ENCODE measurements at regions not wholly inside any gene's neighbourhood (a gene's known extent, or its start where the extent isn't known, plus 50 kb on each side); places are given as distances from the start of the nearest gene placed in this dataset.

DNA sequence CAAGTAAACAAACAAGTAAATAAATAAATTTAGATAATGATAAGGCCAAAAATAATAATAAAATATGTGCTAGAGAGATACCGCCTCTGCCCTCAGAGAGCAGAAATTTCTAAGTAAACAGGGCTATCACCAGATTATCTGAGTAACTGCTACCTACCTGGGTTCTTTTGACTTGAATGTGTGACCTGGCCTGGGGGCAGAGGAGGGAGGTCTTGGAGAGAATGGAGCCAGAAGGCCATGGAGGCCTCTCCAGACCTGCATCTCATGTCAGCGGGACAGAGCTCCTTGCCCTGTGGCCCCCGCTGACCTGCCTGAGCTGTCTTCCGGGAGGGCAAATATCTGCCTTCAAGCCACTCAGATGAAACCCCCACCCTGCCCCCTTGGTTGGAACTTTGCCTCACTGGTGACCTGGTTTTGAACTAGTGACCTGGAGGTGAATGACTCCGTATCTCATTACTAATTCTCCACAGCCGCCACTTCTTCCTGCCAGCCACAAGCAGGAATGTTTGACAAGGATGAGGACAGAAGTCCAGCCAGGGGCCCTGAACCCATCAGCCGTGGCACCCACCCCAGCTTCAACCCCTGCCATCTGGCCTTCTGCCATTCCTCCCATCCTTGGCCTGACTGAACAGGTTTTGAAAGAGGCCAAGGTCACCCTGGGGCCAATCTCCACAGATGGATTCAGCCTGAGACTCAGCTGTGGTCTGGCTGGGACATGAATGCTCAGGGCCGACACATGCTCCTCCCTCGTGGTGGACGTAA lies 86.8 kb upstream of the PARP11 start:
- no peak for DNase-seq (ENCODE audit: low spot score)

DNA sequence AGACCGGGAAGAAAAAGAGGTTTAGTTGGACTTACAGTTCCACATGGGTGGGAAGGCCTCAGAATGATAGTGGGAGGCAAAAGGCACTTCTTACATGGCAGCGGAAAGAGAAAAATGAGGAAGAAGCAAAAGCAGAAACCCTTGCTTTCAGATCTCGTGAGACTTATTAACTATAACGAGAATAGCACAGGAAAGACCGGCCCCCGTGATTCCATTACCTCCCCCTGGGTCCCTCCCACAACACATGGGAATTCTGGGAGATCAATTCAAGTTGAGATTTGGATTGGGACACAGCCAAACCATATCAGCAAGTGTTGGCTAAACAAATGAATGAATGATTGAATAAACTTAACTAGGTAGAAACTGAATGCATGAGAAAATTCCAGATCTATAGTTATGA lies 85.3 kb upstream of the PARP11 start:
- no peak for DNase-seq (ENCODE audit: low spot score)

DNA sequence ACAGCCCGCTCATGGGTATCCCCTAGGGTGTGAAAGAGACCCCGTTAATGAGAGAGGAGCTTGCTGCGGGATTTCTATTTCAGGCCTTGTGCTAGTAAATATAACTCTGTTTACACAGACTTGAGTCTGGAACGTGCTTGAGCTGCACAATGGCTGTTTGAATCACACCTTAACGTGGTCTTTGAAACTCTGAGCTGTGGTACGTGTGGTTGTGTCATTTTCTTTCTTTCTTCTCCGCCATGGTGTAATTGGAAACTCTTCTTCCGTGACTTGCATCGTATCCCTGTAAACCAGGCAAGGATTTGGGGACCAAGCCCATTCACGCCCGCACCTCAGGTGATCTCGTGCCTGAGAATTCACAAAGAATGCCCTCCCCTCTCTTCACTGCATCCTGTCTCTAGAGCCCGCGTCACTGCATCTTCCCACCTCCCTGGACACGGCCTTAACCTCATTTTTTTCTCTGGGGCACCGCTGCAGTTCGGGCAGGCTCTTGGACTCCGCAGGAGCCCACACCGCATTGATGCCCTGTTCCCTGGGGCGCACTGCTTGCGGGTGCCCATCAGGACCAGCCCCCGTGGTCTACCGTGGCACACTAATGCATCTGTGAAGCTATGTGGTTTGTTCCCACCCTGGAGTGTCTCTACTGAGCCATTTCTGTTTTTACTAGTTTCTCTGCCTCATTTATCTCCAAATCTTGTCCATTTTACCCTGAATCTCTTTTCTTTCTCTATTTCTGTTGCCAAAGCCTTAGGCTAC lies 78.4 kb upstream of the PARP11 start:
- no peak for DNase-seq (ENCODE audit: low spot score)

DNA sequence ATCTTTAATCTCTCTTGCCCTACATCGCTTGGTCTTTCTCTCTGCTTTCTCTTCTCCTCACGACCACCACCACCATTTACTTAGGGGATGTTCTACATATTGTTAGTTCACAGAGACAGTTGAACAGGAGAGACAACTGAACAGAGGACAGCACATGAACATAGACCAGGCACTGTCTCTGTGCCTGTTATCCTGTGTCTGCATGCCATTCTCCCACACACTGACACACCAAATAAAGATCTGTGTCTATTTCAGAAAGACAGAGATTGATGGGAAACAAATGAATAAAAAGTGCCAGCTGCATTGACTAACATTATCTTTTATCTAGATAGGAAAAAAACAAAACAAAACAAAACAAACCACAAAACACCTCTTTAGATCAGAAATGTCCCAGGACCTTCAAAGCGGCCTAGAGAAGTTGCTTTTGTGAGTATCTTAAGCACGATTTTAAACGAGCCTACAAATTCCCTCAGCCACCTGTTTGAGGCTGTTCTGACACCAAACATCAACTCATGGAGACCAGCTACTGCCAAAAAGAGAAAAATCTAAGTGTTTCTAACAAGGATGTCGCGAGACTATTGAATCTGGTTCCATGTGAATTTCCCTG lies 77.6 kb upstream of the PARP11 start:
- DNase-seq (ENCODE audit: low spot score): no peak

DNA sequence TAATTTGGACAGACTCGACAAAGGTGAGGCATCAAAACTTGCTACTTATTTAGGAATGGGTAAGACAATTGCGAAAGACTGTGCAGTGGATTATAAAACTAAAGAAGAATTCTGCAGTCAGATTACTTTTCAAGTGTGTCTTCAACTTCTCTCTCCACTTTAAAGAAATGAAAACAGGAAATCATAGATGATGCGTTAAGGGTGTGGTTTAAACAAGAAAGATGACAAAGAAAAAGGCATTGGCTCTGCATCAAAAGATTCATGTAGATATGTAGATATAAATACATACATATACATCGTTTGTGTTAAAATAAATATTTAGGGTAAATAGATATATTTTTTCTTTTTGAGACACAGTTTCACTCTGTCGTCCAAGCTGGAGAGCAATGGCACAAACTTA lies 74.6 kb upstream of the PARP11 start:
- no peak for DNase-seq (ENCODE audit: low spot score)

DNA sequence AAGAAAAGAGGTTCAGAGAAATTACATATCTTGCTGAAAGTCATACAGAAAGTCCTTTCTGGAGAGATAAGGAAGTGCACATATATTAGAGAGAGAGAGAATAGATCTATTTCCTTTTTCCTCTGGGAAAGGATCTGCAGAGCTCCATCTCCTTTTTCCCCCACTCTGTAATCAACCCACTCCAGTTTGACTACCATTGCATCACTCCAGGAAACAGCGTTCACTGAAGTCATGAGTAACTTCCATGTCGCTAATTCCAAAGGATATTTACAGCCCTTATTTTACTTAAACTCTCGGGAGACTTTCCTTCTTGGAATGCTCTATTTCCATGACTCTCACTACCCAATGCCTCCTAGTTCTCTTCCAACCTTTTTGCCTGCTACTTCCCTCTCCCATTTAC lies 72.5 kb upstream of the PARP11 start:
- DNase-seq (ENCODE audit: low spot score): no peak

DNA sequence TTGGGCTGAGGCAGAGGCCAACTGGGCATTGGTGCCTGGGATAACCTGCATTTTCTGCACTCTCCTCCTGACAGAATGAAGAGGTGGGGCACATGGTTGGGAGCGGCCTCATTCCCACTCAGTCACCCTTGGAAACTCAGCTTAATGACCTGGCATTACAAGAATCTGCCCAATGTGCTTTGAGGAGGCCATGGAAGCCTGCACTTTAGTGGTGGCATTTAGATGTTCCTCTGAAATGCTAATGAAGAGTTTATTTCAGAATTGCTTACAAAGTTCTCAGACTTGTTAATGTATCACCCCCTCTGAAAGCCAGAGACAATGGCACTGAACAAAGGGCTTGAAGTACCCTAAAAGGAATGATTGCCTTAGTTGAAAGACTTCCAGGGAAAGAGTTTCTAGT lies 71.4 kb upstream of the PARP11 start:
- DNase-seq (ENCODE audit: low spot score): no peak

DNA sequence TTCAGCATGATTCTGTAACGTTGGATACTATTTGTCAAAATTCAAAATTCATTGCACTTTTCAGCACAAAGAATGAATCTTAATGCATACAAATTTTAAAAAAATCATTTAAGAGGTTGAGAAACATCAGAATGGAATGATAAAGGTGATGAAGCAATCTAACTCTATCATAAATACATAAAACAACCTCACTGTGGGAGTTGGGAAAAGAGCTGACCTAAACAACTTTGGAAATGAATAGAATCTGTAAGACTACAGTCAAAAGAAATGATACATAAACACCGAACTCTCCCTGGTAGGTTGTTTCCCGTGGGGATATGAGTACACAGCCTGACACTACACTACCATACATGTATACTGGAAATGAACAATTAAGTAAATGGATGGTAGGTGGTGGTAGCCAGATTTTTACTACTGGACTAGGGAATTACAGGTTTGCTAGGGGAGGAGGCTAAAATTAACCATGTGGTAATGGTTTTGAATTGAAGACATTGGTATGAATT lies 64.9 kb upstream of the PARP11 start:
- DNase-seq (ENCODE audit: low spot score): no peak

DNA sequence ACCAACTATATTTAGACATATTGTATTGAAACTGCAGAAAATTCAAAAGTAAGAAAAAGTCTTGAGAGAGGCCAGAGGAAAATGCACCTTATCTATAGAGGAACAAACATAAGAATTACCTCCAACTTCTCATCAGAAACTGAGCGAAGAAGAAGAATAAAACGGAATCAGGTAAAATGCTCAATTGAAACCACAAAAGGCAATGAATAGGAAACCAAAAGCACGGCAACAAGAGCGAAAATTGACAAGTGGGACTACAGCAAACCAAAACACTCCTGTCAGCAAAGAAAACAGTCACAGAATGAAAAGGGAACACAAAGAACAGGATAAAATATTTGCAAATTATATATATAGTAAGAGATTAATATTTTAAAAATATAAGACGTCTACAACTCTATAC lies 61.9 kb upstream of the PARP11 start:
- no peak for DNase-seq (ENCODE audit: low spot score)

DNA sequence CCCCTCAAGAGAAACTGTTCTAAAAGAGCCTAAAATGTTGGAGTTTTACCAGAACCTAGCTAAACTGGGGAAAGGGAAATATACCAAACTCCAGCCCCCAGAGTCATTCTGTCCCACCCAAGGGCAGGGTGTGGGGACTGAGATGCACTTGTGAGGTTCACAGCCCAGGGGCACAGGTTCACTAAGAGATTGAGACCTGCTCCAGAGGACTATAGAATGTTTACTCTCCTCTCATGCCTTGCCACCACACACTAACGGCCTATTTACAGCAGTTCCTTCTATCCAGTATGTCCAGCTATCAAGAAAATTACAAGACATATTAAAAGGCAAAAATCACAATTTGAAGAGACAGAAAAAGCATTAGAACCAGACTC lies 60.6 kb upstream of the PARP11 start:
- DNase-seq (ENCODE audit: low spot score): no peak

DNA sequence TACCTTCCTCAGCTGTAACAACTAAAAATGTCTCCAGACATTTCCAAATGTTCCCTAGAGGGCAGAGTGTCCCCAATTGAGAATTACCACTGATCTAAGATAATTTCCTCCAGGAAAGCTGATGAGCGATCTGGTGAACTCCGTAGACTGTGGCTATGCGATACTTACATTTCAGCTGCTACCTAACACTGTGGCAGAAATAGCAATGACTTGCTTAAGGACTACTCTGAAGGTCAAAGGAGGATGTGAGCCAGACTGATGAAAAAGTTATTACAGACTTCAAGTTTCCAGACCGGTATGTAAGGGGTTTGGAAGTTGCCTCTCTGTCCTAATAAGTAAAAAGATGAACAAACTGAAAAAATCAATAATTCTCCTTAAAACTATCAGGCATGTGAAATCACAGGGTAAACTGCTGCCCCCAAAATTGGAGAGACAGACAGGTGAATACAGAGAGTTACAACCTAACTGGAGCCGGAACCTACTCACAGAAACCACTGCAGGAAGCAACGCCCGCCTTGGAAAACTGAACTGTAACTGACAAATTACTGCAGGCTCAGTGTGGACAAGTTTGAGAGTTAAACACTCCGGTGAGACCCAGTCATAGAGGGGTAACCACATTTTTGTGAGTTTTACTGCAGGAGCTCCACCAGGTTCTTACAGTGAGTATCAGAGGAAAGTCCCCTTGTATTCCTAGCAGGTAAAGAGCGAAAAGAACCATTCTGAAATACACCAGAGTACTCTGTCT lies 60.0 kb upstream of the PARP11 start:
- no peak for DNase-seq (ENCODE audit: low spot score)

DNA sequence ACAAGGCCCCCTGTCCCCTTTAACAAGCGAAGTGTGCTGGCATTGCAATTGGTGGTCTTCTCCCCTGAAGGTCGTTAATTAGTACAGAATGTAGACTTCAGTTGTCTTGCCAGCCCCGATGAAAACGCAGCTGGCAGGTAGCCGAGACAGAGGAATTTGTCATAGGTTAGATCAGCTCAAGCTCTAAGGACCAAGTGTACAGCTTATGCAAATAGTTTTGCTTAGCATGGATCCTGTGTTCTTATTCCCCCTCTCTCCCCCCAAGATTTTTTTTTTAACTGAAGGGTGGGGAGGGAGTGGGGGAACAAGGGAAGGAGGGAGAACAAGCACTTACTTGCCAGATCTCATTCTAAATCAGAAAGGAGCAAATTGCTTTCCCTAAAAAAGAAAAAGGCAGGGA lies 58.6 kb upstream of the PARP11 start:
- DNase-seq (ENCODE audit: low spot score): no peak

DNA sequence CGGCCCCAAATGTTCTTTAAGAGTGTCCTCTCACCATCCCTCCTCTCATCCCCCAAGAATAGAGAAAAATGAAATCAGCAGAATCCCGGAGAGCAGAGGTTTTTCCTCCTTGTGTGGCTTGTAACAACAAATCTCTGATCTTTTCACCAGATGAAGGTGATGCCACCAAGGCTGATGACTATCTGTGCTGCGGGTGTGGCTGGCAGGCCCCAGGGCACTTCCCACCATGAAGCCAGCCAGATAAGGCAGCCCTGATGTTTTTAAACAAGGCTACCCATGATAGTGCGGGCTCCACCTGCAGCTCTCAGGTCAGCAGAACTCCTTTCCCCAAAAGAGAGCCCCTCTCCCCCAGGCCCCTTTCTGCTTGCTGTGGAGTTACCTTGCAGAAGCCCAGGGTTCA lies 58.0 kb upstream of the PARP11 start:
- DNase-seq (ENCODE audit: low spot score): no peak

DNA sequence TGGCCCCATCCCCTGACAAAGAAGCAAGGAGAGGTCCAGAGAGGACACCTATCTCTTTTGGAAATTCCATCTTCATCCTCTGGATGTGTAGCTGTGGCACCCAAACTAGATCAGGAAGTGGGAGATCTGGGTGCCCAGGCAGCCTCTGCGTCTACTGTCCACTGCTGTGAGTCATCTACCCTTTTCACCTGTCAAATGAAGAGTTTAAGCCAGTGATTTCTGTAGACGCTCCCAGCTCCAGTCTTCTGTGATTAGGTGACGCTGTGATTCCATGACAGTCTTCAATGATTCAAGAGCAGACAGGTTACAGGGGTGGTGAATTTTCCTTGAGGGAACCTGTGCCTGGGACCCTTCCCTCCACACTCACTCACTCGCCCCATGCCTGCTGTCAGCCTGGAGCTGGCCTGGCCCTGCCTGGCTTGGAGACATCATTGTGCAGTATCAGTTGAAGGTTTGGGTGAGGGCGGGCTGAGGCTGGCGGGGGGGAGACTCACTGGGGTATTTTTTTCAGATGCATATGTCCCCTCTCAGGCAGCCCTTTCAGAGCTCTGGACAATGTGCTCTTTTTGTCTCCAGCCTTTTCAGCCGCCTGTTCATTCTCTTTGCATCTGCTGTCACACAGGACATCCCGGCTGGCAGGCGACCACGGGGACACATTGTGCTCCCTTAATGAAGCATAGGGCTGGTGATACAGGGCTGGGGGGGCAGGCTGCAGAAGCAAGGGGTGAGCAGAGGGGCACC lies 56.8 kb upstream of the PARP11 start:
- DNase-seq (ENCODE audit: low spot score): no peak

DNA sequence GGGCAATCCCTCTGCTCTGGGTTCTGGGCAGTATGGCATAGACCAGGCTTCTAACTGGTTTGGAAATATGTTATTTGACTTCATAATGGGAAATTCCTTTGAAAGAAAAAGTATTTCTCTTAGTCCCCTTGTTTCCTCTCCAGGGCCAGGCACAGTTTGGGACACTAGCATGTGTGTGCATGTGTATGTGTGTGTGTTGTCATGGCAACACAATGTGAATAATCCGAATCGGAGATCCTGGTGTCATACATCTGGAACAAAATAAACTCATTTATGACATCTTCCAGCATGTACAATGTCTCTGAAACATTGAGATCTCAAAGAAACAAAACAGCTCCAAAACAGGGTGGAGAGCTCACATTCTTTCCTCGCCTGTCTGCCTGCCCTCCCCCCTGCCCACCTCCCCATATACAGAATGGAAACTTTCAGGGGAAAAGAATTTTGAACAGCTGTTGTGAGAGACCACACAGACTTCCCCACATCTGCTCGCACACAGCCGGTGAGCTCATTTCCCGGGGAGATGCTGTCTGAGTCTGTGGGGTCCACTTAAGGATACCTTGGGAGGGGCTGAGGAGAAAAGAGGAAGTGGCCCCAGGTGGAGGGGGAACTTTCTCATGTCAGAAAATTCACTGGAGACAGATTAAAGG lies 55.5 kb upstream of the PARP11 start:
- DNase-seq (ENCODE audit: low spot score): no peak

DNA sequence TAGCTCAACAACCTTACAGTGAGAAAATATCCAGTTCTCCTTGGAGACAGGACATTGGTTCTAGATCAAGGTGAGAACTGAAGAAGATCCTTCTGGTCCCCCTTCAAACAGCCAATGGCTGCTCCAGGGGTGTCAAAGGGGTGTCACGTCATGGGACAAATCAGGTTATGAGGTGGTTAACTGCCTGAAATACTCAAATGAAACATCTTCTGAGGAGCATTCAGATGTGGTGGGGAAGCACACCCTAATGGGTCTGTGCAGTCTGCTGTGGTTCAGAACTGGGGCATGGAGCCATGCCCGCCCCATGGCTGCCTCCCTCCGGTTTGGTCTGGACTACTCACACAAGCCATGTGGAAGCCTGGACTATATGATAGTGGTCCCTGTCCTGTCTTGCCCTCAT lies 52.4 kb upstream of the PARP11 start:
- no peak for DNase-seq (ENCODE audit: low spot score)

DNA sequence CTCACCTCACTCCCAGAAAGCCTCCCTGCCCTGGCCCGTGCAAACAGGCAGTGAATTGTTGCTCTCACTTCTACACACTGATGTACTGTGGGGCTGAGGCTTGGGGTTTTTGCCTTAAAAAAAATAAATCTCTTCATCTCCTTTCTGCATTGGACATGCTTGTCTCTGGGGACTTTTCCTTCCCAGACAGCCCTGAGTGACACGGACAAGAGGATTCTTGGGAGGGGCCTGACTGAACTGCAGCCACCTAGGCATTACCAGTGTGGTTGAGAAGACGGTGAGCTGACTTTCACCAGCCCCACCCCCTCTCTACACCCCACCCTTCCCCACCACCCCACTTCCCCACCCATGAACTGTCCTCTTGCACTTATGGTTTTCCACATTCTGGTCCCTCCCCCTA lies 51.6 kb upstream of the PARP11 start:
- DNase-seq (ENCODE audit: low spot score): no peak

DNA sequence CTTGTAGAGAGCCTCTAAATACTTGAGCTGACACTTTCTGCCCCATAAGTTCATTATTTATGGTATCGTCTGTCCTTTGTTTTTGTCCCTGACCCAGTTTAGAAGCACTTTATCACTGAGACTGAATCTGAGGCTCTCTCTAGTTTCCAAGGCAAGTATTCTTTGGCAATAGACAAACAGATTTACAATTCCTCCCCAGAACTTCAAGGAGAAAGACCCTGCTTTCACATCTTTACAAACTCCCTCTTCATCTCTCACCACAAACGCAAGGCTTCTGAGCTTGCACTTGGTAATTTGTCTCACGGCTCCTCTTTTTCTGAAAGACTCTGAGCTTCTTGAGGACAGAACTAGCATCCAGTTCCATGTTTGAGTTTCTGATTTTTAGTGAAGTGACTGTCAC lies 49.8 kb upstream of the PARP11 start:
- DNase-seq (ENCODE audit: low spot score): no peak

All from HuH-7.5 (cell line).